AG04449 (cell line): ENCODE measurements at regions not wholly inside any gene's neighbourhood (a gene's known extent, or its start where the extent isn't known, plus 50 kb on each side); places are given as distances from the start of the nearest gene placed in this dataset.

Experiments
- CTCF ChIA-PET: fragments of 350-600 bp; formaldehyde crosslinking; extraction: SDS; loops from one replicate; lab custom pipeline; 2021; ENCODE audit warnings: antibody characterized with exemption; lab: Yijun Ruan, JAX
- POLR2A ChIA-PET: fragments of 400-600, 350-600 bp; formaldehyde crosslinking; extraction: SDS; loops from one replicate; lab custom pipeline; 2020; ENCODE audit warnings: antibody characterized with exemption, inconsistent platforms; lab: Yijun Ruan, JAX
- DNase-seq: peaks from one replicate; pipeline ENCODE4 v3.0.0-alpha.2; 2010; ENCODE audit warnings: low read depth, low spot score
- H3K4me3 ChIP-seq: 2 replicates; pipeline ENCODE4 v1.5.1; 2011; ENCODE audit warnings: low read depth, mild to moderate bottlenecking, control low read depth, low read length
- TF ChIP-seq, protein P1 (sequence below): IDR thresholded peaks from one replicate; pipeline ENCODE4 v1.5.1; 2011; ENCODE audit warnings: mild to moderate bottlenecking, moderate library complexity, low read length, control low read depth, inconsistent platforms; ENCODE audit not compliant: insufficient read depth; ENCODE audit errors: missing control alignments

DNA sequence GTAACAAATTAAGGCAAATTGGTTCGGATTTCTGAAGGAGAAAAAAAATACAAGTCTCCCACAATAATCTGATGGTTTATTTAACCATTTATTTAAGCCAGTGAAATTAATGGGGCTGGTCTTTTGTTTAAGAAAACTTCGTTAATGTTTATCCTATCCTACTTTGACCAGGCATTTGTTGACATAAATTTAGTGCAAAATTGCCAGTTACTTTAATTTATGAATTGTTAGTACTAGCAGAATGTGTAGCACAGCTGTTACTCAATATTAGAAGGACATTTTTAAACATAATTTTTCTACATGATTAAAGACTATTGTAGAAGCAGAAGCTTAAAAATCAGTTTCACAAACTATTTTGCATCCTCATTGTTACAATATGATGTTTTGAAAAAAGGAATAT, 687.6 kb upstream of the PTBP2 start:
- ChIA-PET POLR2A (no interaction called here), CTCF (no interaction called here)
- TF ChIP-seq, protein P1, sequence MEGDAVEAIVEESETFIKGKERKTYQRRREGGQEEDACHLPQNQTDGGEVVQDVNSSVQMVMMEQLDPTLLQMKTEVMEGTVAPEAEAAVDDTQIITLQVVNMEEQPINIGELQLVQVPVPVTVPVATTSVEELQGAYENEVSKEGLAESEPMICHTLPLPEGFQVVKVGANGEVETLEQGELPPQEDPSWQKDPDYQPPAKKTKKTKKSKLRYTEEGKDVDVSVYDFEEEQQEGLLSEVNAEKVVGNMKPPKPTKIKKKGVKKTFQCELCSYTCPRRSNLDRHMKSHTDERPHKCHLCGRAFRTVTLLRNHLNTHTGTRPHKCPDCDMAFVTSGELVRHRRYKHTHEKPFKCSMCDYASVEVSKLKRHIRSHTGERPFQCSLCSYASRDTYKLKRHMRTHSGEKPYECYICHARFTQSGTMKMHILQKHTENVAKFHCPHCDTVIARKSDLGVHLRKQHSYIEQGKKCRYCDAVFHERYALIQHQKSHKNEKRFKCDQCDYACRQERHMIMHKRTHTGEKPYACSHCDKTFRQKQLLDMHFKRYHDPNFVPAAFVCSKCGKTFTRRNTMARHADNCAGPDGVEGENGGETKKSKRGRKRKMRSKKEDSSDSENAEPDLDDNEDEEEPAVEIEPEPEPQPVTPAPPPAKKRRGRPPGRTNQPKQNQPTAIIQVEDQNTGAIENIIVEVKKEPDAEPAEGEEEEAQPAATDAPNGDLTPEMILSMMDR: no peak
- DNase-seq: no peak
- H3K4me3 ChIP-seq: no peak overlapping the region

- ChIA-PET CTCF (no interaction called here), POLR2A (no interaction called here)
- DNase-seq: no peak
- TF ChIP-seq, protein P1: no peak
- no peak overlapping the region for H3K4me3 ChIP-seq
These were observed 684.8 kb upstream of the PTBP2 start for GRCh38 chr1:96036763-96037162.

GRCh38 chr1:96038636-96039035, 682.9 kb upstream of the PTBP2 start:
- CTCF ChIA-PET: no interaction called here

GRCh38 chr1:96039910-96040309, 681.7 kb upstream of the PTBP2 start:
- H3K4me3 ChIP-seq: no peak overlapping the region
- TF ChIP-seq, protein P1: no peak
- POLR2A ChIA-PET: no interaction called here
- CTCF ChIA-PET: no interaction called here
- no peak for DNase-seq

More at GRCh38 chr1:96038636-96039035, 682.9 kb upstream of the PTBP2 start:
- TF ChIP-seq, protein P1: no peak
- DNase-seq: no peak
- no peak overlapping the region for H3K4me3 ChIP-seq
- POLR2A ChIA-PET: no interaction called here

DNA sequence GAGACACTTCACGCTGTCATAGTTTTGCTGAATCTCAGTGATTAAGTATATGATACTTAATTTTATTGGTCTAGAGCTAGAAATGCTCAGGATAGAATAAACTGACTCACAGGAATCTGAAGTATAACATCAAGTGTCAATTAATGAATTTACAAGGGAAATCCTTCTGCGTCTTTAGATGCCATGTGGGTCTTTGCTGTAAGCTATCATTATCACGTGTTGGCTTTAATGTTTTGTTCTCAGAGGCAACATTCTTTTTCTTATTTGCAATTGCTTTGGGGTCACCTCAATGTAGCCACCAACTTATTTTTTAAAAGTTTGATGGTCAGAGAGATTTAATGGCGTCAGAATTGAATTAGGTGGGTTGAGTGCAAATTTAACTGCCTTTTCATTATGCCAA, 680.1 kb upstream of the PTBP2 start:
- DNase-seq: no peak
- CTCF ChIA-PET: no interaction called here
- POLR2A ChIA-PET: no interaction called here
- TF ChIP-seq, protein P1: no peak
- H3K4me3 ChIP-seq: no peak overlapping the region

GRCh38 chr1:96048572-96049212, 672.9 kb upstream of the PTBP2 start:
- ChIA-PET POLR2A (no interaction called here), CTCF (no interaction called here)
- H3K4me3 ChIP-seq: no peak overlapping the region
- TF ChIP-seq, protein P1: no peak
- no peak for DNase-seq
